Stimulated activated CD8-positive, alpha-beta memory T cell treated with anti-CD3 and anti-CD28 coated beads, Interleukin-2, amount 100 ng/mL, for 48 hours (primary cell): ENCODE measurements at regions not wholly inside any gene's neighbourhood (a gene's known extent, or its start where the extent isn't known, plus 50 kb on each side); places are given as distances from the start of the nearest gene placed in this dataset.
A peak's percentile ranks its signal among the peaks of the same experiment; 100 is the strongest.
"Not testable (repeated sequence)": the region's sequence is repeated elsewhere in the genome, so short reads cannot be mapped to it uniquely, and the experiment has no call there.

ENCODE experiments used
- DNase-seq, 2 donors: peaks; one replicate each; pipeline ENCODE4 v3.0.0-alpha.2; 2020; ENCODE audit warnings: low read depth in 2 of 2

GRCh38 chr1:221962385-221962784 is 220.5 kb upstream of the DUSP10 start:
- no peak for DNase-seq

DNA sequence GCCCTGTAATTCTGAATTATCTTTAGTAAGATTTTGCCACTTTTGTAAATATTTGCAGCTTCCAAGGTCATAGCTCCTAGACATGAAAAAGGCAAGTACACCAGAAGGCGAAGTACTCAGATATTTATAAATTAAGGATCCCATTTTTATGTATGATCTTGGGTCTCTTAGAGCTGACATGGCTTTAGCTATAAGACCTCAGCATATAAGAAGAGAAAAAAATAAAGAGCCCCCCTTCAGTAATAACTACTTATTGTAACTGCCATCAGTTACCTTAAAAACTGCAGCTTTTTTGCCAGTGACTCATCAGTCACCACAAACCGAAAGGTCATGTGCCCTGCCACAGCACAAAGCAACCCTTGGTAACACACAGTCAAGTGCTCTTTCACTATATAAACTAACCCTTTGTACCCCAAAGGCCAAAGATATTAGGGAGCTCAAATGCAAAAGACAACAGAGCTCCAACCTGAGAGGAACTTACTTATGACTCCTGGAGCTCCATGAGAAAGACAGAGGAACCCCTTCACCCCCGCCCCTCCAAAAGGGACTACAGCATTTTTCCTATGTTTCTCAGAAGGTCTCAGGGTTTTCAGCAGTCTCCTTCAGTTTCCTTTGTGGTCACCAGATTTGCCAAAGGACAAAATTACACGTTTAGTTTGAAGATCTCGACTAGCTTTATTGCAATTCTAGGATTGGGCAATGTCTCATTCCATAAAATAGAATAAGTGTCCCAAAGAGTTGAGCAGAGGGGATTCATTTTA is 219.8 kb upstream of the DUSP10 start:
- DNase-seq = peak; percentile 15 to 25

- DNase-seq = not testable (repeated sequence)
Observed at GRCh38 chr1:221958161-221958562, 216.3 kb upstream of the DUSP10 start.

- not testable (repeated sequence) for DNase-seq
Observed at GRCh38 chr1:221957350-221957749, 215.5 kb upstream of the DUSP10 start.

GRCh38 chr1:221949996-221950395 is 208.1 kb upstream of the DUSP10 start:
- DNase-seq = no peak

GRCh38 chr1:221948459-221948858 is 206.6 kb upstream of the DUSP10 start:
- DNase-seq = no peak

- DNase-seq = no peak
Observed at GRCh38 chr1:221947731-221948130, 205.8 kb upstream of the DUSP10 start.

- no peak for DNase-seq
Observed at GRCh38 chr1:221946768-221947167, 204.9 kb upstream of the DUSP10 start.

- DNase-seq = no peak
Observed at GRCh38 chr1:221945669-221946068, 203.8 kb upstream of the DUSP10 start.

GRCh38 chr1:221944247-221944870 is 202.5 kb upstream of the DUSP10 start:
- DNase-seq = no peak

DNA sequence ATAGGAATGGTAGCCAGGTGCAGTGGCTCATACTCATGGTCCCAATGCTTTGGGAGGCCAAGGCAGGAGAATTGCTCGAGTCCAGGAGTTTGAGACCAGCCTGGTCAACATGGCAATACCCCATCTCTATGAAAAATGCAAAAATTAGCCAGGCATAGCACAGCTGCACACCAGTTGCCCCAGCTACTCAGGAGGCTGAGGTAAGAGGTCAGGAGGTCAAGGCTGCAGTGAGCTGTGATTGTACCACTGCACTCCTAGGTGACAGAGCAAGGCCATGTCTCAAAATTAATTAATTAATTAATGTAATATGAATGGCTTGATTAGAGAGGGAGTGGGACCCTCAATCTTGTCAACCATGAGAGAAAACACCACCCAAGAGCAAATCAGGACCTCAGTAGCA is 198.7 kb upstream of the DUSP10 start:
- DNase-seq = no peak

- no peak for DNase-seq
Observed at GRCh38 chr1:221939607-221940006, 197.7 kb upstream of the DUSP10 start.

DNA sequence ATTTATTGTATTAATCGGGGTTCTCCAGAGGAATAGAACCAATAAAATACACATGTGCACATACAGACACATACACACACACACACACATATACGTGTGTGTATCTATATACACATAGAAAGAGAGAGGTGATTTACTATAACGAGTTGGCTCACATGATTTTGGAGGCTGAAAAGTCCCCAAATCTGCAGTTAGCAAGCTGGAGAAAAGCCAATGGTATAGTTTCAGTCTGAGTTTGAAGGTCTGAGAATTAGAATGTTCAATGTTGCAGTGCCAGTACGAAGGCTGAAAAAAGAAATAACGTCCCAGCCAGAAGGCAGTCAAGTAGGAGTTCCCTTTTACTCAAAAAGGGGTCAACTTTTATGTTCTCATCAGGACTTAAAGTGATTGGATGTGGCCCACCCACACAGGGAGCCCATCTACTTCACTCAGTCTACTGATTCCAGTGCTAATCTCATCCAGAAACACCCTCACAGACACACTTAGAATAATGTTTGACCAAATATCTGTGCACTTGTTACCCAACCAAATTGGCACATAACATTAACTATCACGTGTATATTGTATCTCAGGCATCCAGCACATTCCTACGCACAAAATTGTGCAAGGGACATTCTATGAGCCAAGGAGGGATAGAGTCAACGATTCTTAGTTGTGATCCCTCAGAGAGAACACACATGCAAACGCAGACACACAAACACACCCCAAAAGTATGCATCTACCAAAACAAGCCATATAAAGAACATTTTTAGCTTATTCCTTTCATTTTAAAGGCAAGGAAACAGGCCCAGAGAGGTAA is 195.5 kb upstream of the DUSP10 start:
- no peak for DNase-seq

GRCh38 chr1:221933814-221934213 is 191.9 kb upstream of the DUSP10 start:
- no peak for DNase-seq

DNA sequence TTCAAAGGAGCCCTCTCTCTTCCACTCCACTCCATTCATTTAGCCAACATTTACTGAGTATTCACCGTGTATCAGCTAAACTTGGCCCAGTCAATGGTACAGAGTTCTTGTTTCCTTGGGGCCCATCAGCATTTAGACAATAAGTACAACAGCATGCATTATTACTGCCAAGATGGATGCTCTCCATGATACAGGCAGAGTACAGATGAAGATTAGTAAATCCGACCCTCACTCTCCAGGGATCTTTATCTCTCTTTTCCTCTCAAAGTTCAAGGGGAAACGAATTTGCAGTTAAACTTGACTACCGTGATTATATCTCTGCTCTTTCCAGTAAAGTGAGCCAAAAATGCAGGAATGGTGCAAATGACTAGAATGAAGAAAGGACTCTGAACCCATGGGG is 184.6 kb upstream of the DUSP10 start:
- DNase-seq = no peak

GRCh38 chr1:221925947-221926346 is 184.1 kb upstream of the DUSP10 start:
- no peak for DNase-seq

DNA sequence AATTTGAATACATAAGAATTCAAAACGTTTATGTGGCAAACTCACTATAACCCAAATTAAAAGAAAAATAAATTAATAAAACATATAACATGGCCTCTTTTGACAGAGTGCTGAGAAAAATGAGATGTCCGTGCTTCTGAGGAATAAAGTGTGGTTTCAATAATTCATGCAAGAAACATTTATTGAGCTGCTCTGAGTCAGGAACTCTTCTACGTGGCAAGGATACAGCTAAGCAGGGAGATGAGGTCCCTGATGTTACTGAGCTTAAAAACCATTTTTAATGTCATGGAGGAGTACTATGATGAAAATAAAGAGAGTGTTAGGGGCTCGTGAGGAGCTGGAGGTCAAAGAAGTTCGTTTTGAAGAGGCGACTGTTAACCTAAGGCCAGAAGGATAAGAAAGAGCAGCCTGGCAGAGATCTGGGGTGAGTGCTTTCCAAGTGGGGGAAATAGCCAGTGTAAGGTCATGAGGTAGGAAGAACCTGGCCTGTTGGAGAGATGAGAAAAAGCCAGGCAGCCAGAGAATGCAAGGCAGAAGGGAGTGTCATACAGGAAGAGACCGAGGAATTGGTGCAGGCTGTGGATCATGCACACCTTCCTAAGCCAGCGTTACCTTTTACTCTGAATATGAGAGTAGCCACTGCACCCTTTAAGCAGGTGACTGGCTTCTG is 182.2 kb upstream of the DUSP10 start:
- no peak for DNase-seq

- DNase-seq = no peak
Observed at GRCh38 chr1:221921936-221922335, 180.0 kb upstream of the DUSP10 start.

DNA sequence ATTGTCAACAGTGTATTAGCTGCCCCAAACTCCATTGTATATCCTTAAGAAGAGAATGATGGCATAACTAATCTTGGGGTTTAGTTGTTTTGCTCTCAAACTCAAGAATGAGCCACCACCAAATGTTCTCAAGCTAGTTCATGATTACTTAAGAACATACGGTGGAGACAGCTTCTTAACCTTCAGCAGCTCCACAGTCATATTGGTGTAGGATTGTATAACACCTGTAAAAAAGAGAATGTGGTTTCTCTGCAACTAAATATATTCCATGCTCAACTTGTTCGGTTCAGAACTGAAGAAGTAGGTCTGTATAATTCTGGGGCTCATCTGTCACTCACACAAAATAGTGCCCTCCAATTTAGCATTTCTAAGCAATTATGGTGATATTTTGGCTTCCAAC is 177.9 kb upstream of the DUSP10 start:
- DNase-seq = no peak

GRCh38 chr1:221919341-221919740 is 177.5 kb upstream of the DUSP10 start:
- no peak for DNase-seq

DNA sequence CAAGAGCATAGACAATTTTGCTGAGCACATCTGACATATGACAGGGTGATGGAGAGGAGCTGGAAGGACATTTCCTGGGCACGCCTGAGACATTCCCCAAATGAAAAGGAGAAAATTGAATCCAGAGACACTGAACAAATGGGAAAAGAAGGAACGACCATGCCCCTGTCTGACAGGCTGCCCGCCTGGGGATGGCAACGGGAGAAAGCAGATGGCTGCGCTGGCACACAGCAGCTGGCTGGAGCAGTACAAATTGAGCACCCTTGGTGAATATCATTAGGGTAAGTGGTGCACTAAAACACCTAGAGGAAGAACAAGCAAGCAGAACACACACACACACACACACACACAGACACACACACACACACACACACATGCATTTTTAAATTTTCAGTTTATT is 174.3 kb upstream of the DUSP10 start:
- no peak for DNase-seq

- DNase-seq = no peak
Observed at GRCh38 chr1:221915764-221916163, 173.9 kb upstream of the DUSP10 start.
